ENCODE measurements at regions not wholly inside any gene's neighbourhood (a gene's known extent, or its start where the extent isn't known, plus 50 kb on each side); places are given as distances from the start of the nearest gene placed in this dataset.
"Not testable (repeated sequence)": the region's sequence is repeated elsewhere in the genome, so short reads cannot be mapped to it uniquely, and the experiment has no call there.

DNA sequence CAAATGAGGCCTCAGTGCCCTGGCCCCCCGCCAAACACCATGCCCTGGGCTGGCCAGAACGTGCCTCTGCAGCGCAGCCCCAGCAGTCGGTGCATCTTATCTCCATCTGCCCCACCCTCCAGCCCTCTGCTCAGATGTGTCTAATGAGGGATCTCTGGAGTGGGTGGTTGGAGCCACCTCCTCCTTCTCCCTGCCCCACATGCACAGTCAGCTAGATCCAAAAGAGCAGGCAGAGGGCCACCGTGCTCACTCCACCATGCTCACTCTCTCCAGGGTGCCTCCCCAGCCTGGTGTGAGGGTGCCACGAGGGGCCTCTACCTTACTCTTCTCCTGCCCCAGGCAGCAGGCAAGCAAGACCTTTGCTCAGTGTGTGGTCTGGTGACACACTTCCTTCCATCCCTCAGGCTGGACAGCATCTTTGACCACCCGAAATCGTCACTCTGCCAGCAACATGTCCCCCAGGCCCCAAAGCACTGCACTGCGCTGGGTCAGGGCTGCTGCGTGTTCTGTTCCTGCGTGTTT lies 266.1 kb upstream of the HDAC4 start:
- FAIRE-seq: no peak

- no peak for FAIRE-seq
These were observed 265.4 kb upstream of the HDAC4 start for GRCh38 chr2:239666053-239666854.

- no peak for FAIRE-seq
These were observed 263.5 kb upstream of the HDAC4 start for GRCh38 chr2:239664216-239664810.

- FAIRE-seq: no peak
These were observed 262.6 kb upstream of the HDAC4 start for GRCh38 chr2:239663364-239663924.

DNA sequence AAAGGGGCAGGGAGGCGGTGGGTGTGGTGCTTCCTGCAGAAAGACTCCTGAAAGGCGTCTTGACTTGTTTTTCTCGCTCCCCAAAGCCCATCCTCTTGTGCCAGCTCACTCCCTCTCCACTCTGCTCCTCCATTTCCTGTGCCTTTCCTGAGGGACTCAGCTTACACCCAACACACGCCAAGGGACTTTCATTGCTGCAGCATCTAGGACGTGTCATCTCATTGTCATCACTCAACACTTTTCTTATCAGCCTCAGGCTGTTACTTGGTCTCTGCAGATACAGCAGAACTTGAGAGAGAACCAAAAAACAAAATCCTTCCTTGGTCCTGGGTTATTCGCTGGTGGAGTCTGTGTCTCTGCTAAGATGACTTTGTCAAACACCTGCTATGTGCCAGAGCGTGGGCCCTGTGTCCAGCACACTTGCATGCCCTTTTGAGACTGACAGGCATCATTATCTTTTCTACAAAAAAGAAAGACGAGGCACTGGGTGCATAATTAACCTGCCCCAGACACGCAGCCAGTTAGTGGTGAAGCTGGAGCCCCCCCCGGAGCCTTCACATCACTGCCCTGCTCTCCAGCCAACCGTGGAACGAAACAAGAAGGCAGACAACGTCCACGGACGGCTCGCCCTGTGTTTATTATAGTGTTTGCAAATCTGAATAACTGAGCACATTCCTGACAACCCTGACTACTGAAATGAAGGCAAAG lies 261.7 kb upstream of the HDAC4 start:
- FAIRE-seq: no peak

DNA sequence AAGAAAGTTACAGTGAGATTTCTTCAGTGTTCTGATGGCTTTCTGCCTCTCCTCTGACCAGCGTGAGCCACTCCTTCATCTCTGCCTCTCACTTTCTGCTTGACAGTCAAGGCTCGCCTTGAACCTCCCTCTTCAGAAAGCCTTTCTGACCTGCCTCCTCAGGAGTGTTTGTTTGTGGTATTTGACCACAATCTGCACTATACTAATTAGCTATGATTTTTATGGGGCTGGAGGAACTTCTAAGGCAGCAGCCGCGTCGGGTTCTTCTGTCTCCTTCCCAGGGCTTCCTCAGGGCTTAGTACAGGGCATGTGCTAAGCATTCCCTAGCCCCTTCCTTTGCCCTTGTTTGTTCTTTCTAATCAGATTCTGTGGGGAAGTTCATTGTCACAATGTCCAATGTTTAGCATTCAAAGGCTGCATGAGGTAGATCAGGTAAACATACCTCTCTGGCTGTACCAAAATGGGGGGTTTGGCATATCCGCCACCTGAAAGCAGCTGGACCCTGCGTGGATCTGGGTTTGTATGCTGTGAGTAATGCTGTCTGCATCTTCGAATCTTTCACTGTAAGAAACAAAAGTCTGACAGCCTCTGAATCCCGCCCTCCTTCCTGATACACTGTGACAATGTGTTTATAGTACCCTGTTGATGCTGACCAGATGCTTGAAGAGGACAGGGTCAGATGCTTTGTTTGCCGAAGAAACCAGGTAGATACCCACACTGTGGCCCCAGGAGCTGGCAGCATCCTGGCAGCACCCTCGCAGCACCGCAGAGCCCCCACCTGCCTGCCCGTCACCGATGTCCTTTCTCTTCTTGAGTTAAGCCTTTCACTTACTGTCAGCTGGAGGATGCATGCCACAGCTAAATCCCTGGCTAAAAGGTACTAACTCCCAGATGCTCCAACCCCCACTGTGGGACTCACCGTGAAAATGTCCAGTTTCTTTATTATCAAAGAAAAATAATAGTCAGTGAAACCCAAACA lies 260.8 kb upstream of the HDAC4 start:
- no peak for FAIRE-seq

GRCh38 chr2:239660390-239661230 lies 259.8 kb upstream of the HDAC4 start:
- no peak for FAIRE-seq

DNA sequence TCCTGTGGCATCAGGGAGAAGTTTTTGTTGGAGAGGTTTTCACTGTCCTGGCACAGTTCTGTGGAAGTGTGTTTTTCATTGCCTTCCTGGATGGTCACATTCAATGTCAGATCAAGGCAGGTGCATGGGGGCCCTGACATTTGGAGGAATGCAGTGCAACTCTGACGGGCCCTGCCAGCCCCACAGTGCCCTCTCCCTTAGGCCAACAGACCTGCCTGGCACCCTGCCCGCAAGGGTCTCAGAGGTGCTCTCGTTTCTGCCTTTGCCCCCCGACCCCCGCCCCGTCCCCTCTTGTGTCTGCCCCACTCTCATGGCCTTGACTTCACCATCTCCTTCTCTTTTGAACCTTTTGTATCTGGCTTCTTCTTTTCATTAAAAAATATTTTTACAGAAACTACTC lies 257.2 kb upstream of the HDAC4 start:
- no peak for FAIRE-seq

DNA sequence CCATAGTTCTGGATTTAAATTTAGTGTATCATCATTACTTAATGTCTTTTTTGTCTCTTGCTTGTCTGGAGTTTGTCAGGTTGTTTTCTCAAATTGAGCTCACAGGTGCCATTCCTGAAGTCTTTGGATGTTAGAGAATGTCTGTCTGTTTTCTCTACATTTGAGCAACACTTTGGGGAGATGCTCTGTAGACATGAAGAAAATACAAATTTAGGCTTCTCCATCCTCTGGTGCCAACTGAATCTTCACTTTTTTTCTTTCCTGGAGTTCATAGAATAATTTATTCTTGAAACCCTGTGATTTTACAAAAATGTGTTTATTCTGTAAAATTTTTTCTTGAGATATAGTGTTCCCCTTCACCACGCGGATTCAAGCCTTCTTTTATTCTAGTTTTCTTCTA lies 256.4 kb upstream of the HDAC4 start:
- FAIRE-seq: no peak

DNA sequence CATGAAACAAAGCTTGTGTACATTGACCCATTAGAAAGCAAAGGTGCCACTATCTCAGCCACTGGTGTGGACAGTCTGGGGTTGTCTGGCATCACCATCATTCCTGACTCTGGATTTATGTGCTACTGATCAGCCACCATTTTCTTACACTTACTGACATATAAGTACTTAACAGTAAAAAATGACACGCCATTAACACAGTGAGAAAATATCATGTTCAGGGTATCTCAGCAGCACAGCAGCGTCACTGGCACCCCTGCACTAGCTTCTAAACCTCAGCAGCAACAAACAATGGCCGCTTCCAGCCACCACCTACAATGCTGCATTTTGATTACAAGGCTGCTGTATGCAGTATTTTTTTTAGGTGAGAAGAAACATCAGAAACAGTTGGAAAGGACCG lies 253.4 kb upstream of the HDAC4 start:
- FAIRE-seq: no peak

- FAIRE-seq: no peak
These were observed 251.0 kb upstream of the HDAC4 start for GRCh38 chr2:239651859-239652258.

GRCh38 chr2:239650674-239651073 lies 249.9 kb upstream of the HDAC4 start:
- FAIRE-seq: no peak

GRCh38 chr2:239649309-239649708 lies 248.5 kb upstream of the HDAC4 start:
- FAIRE-seq: no peak

DNA sequence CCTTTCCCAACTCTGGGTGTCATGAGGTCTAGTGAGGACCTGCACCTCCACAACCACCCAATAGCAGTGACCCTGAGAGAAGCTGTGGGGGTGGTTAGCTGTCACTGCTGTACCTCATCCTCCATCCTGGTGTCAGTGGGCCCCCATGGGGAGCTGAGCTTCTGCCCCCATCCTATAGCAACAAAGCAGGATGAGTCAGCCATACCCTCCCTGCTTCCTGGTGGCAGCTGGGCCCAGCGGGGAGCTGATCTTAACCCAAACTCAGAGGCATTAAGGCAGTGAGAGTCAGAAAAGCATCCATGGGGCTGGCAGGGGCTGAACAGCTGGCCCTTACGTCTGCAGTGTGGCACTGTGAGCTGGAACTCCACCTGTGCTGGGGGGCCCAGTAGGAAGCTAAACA lies 247.8 kb upstream of the HDAC4 start:
- FAIRE-seq: no peak

GRCh38 chr2:239647052-239647819 lies 246.4 kb upstream of the HDAC4 start:
- no peak for FAIRE-seq

DNA sequence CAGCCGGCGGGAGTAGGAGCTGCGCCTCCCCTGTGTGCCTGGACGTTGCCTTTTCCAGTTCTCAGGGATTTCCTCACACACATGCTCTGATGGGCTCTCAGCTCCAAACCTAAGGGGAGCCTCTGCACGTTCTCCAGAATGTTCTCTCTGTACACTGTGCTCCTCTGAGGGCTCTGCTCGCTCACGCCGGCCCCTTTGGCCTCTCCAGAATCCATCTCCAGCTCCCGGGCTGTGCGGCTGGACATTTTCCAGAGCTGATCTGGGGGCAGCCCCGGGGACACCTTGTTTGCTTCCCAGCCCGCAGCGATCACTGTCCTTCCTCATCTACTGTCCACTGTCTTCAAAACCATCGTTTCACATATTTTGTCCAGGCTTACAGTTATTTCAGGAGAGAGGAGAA lies 245.4 kb upstream of the HDAC4 start:
- FAIRE-seq: no peak

DNA sequence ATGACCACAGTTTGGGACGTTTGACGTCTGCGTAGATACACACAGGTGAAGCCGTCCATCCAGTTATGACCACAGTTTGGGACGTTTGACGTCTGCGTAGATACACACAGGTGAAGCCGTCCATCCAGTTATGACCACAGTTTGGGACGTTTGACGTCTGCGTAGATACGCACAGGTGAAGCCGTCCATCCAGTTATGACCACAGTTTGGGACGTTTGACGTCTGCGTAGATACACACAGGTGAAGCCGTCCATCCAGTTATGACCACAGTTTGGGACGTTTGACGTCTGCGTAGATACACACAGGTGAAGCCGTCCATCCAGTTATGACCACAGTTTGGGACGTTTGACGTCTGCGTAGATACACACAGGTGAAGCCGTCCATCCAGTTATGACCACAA lies 243.8 kb upstream of the HDAC4 start:
- FAIRE-seq: not testable (repeated sequence)

- no peak for FAIRE-seq
These were observed 243.2 kb upstream of the HDAC4 start for GRCh38 chr2:239644011-239644410.

- FAIRE-seq: no peak
These were observed 241.7 kb upstream of the HDAC4 start for GRCh38 chr2:239642406-239643004.

DNA sequence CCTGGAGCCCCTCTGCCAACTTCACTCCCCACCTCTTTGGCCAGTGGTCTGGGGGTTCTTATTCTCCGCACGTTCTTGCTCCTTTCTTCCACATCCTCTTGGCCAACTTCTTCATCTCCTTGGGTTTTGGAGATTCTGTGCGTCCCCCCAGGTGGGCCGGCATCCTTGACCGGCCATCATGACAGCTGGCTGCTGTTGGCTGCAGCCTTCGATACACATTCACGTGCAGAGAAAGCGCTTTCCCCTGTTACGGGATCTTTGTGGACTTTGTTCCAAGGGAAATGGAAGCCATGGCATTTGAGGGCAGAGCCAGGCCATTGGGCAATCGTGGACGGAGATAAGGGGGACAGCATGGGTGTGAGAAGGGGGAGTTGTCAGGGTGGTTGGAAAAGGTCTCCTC lies 241.1 kb upstream of the HDAC4 start:
- FAIRE-seq: not testable (repeated sequence)

Measured in islet of Langerhans (tissue), 1 donor.